ENCODE measurements at regions not wholly inside any gene's neighbourhood (a gene's known extent, or its start where the extent isn't known, plus 50 kb on each side); places are given as distances from the start of the nearest gene placed in this dataset.
A peak's percentile ranks its signal among the peaks of the same experiment; 100 is the strongest.

DNA sequence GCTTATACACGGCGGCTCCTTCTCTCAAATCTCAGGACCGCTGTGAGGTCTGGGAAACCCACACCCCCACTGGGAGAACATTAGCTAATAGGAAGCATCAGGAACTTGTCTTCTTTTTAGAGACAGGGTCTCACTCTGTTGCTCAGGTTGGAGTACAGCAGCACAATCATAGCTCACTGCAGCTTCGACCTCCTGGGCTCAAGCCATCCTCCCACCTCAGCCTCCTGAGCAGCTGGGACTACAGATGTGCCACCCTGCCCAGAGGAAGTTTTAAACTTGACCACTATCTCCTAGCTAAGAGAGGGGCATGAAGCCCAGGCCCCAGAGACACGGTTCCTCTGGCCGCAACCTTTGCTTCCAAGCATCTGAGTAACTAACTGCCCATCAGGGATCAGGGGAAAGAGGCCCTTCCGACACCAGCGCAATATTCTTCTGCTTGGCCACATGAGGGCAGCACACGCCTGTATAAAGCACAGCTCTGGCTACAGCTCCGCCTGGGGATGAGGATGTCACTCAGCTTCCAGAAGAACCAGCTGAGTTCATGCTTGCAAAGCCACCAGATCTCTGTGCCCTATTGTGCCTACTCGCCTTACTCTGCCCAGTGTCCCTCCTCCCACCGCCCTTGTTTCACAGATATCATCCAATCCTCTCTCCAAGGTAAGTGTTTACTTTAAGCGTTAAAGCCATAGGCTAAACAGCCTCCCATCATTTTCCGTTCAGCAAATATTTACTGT is 57.6 kb upstream of the SLC6A11 start:
- H3K27me3 ChIP-seq (ENCODE audit: insufficient read depth, low read length): peaks cover 37% of the 10 kb centered on the region
- no peaks in the 10 kb centered on the region for H3K36me3 ChIP-seq (ENCODE audit: control insufficient read depth in 1 of 2, insufficient read depth in 2 of 2, low read length in 2 of 2)
- no peak overlapping the region for H2AFZ ChIP-seq (ENCODE audit: low read depth, low read length, poor library complexity, severe bottlenecking)
- BruUV-seq (replicated peaks): no TSS peak
- H3K4me1 ChIP-seq (ENCODE audit: control insufficient read depth in 1 of 2, insufficient read depth in 2 of 2, low read length in 2 of 2): no peaks in the 10 kb centered on the region
- ATAC-seq (peak; percentile 97), DNase-seq (ENCODE audit: low read depth, low spot score) (peak; percentile 51)
- H3K9me2 ChIP-seq (ENCODE audit: insufficient read depth): no peaks in the 10 kb centered on the region
- intact Hi-C loops (cut with micrococcal nuclease): loop anchor here (1.0 to 10.0 kb wide), 5 partner anchors 125 to 576 kb away; no protein-coding TSS in a partner anchor
- no peaks in the 10 kb centered on the region for H4K20me1 ChIP-seq (ENCODE audit: insufficient read depth)
- RAD21 ChIA-PET (ENCODE audit: low non-redundant PET in 1 of 2, low total read pairs in 2 of 2, uncharacterized antibody in 2 of 2, unreplicated experiment in 2 of 2): interaction anchor here (0.6 to 1.9 kb wide), 6 partner anchors 14 to 302 kb away, joined by 3 to 11 read pairs (median 4); no protein-coding TSS in a partner anchor
- TF ChIP-seq CEBPB (IDR thresholded peaks at IDR 0.05; ENCODE audit: low read depth): no peak
- peak; percentile 93 for TF ChIP-seq RAD21 (IDR thresholded peaks at IDR 0.05; ENCODE audit: low read depth)
- TF ChIP-seq YY1 (IDR thresholded peaks at IDR 0.05; ENCODE audit: extremely low read depth, insufficient replicate concordance, low read depth, low read length): peak; percentile 9
- TF ChIP-seq, protein P1, sequence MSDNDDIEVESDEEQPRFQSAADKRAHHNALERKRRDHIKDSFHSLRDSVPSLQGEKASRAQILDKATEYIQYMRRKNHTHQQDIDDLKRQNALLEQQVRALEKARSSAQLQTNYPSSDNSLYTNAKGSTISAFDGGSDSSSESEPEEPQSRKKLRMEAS (IDR thresholded peaks at IDR 0.05): no peak
- TF ChIP-seq, protein P2, sequence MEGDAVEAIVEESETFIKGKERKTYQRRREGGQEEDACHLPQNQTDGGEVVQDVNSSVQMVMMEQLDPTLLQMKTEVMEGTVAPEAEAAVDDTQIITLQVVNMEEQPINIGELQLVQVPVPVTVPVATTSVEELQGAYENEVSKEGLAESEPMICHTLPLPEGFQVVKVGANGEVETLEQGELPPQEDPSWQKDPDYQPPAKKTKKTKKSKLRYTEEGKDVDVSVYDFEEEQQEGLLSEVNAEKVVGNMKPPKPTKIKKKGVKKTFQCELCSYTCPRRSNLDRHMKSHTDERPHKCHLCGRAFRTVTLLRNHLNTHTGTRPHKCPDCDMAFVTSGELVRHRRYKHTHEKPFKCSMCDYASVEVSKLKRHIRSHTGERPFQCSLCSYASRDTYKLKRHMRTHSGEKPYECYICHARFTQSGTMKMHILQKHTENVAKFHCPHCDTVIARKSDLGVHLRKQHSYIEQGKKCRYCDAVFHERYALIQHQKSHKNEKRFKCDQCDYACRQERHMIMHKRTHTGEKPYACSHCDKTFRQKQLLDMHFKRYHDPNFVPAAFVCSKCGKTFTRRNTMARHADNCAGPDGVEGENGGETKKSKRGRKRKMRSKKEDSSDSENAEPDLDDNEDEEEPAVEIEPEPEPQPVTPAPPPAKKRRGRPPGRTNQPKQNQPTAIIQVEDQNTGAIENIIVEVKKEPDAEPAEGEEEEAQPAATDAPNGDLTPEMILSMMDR (IDR thresholded peaks at IDR 0.05 in 2 of 3, conservative IDR thresholded peaks at IDR 0.05 in 1 of 3; ENCODE audit: borderline replicate concordance in 1 of 3, insufficient read depth in 1 of 3, low read depth in 2 of 3, low read length in 2 of 3): peak; percentile 48 to 94 (median 64); a peak in 5 of 6 replicates
- TF ChIP-seq TCF7L2 (IDR thresholded peaks at IDR 0.05; ENCODE audit: borderline replicate concordance, extremely low read depth, insufficient read depth, insufficient read length): no peak
- POLR2A ChIA-PET: no interaction called here
- CTCF ChIA-PET: interaction anchor here (0.8 to 1.8 kb wide), 11 partner anchors 11 to 577 kb away, joined by 3 to 21 read pairs (median 5); no protein-coding TSS in a partner anchor
- H3K4me2 ChIP-seq (ENCODE audit: low read length): no peak overlapping the region
- H3K27ac ChIP-seq (ENCODE audit: low read depth, low read length): no peak overlapping the region
- no peaks in the 10 kb centered on the region for H3K79me2 ChIP-seq (ENCODE audit: insufficient read depth, low read length)
- no peak overlapping the region for H3K9ac ChIP-seq (ENCODE audit: low read length)
- no peak overlapping the region for H3K4me3 ChIP-seq (replicated peaks in 1 of 2; ENCODE audit: low read depth in 1 of 2, low read length in 2 of 2)
- H3K9me3 ChIP-seq (ENCODE audit: control insufficient read depth in 1 of 2, insufficient read depth in 1 of 2, low read depth in 1 of 2, low read length in 2 of 2): no peaks in the 10 kb centered on the region

All from HCT116 (cell line).